AG09309 (cell line): ENCODE measurements at regions not wholly inside any gene's neighbourhood (a gene's known extent, or its start where the extent isn't known, plus 50 kb on each side); places are given as distances from the start of the nearest gene placed in this dataset.

Experiments used
- DNase-seq: peaks from one replicate; pipeline ENCODE4 v3.0.0-alpha.2; 2010; ENCODE audit warnings: low read depth
- H3K4me3 ChIP-seq: 2 replicates; pipeline ENCODE4 v1.5.1; 2011; ENCODE audit warnings: mild to moderate bottlenecking, low read depth, low read length, moderate library complexity; ENCODE audit not compliant: control insufficient read depth
- CTCF ChIP-seq: IDR thresholded peaks from 2 replicates; pipeline ENCODE4 v1.5.1; 2011; ENCODE audit warnings: mild to moderate bottlenecking, low read depth, low read length, inconsistent platforms; ENCODE audit not compliant: insufficient read depth, control insufficient read depth; ENCODE audit errors: missing control alignments

GRCh38 chr21:28215214-28215954, 777.3 kb downstream of the LTN1 start:
- TF ChIP-seq CTCF: no peak
- no peak overlapping the region for H3K4me3 ChIP-seq
- peak; percentile 66 for DNase-seq

- DNase-seq: no peak
- H3K4me3 ChIP-seq: no peak overlapping the region
- no peak for TF ChIP-seq CTCF
Observed at GRCh38 chr21:28214786-28215185, 777.9 kb downstream of the LTN1 start.

GRCh38 chr21:28213261-28213660, 779.4 kb downstream of the LTN1 start:
- no peak for TF ChIP-seq CTCF
- no peak overlapping the region for H3K4me3 ChIP-seq
- no peak for DNase-seq

GRCh38 chr21:28212061-28212460, 780.6 kb downstream of the LTN1 start:
- H3K4me3 ChIP-seq: no peak overlapping the region
- DNase-seq: no peak
- TF ChIP-seq CTCF: no peak

GRCh38 chr21:28207436-28208173, 785.1 kb downstream of the LTN1 start:
- DNase-seq: peak; percentile 55
- TF ChIP-seq CTCF: no peak
- H3K4me3 ChIP-seq: no peak overlapping the region

- no peak for TF ChIP-seq CTCF
- DNase-seq: no peak
- H3K4me3 ChIP-seq: no peak overlapping the region
Observed at GRCh38 chr21:28200726-28201125, 792.0 kb downstream of the LTN1 start.
